ENCODE measurements at regions not wholly inside any gene's neighbourhood (a gene's known extent, or its start where the extent isn't known, plus 50 kb on each side); places are given as distances from the start of the nearest gene placed in this dataset.
"Not testable (repeated sequence)": the region's sequence is repeated elsewhere in the genome, so short reads cannot be mapped to it uniquely, and the experiment has no call there.

DNA sequence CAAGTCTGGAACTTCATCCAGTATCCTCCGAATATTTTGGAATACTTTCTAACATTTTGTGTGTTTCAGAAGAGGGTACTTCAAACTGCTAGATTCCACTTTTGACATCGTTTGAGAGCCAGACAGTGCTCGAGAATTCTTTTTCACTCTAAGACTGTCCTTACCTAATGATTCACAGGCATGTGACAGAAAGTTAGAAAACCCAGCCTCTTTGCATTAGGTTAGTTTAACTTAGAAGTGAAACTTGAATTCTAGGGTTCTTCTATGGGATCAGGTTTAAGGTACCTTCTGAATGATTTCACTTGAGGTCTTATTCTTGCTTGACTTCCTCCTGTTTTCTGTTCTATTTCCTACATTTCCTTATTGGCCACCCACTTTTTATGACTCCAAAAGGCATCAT, 431.8 kb downstream of the SLC6A15 start:
- no peak for DNase-seq

DNA sequence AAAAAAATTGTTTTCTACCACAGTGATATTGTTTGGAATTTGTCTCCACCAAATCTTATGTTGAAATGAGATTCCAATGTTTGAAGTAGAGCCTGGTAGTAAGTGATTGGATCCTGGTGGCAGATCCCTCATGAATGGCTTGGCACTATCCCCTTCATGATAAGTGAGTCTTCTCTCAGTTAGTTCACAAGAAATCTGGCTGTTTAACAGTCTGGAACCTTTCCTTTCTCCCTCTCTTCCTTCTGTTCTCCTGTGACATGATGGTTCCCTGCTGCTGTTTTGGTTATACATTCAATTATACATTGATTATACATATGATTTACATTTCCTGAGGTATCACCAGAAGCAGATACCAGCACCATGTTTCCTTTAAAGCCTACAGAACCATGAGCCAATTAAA, 442.2 kb downstream of the SLC6A15 start:
- no peak for DNase-seq

DNA sequence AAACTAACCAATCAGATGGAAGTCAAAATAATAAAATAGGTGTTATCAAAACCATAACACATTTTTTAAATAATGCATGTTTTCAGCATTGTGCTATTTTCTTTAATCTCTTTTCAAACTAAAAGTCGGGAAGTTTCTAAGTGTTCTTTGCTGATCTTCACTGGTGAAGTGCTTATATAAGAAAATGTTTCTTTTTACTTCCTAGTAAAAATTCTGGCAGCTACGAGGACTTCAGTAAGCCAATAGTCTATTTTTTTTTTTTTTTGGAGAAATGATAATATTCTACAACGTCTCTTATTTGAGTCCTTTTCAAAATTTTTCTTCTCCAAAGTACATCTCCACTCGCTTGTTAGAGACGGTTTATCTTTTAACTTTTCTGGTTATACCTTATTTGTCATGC, 448.0 kb downstream of the SLC6A15 start:
- no peak for DNase-seq

DNA sequence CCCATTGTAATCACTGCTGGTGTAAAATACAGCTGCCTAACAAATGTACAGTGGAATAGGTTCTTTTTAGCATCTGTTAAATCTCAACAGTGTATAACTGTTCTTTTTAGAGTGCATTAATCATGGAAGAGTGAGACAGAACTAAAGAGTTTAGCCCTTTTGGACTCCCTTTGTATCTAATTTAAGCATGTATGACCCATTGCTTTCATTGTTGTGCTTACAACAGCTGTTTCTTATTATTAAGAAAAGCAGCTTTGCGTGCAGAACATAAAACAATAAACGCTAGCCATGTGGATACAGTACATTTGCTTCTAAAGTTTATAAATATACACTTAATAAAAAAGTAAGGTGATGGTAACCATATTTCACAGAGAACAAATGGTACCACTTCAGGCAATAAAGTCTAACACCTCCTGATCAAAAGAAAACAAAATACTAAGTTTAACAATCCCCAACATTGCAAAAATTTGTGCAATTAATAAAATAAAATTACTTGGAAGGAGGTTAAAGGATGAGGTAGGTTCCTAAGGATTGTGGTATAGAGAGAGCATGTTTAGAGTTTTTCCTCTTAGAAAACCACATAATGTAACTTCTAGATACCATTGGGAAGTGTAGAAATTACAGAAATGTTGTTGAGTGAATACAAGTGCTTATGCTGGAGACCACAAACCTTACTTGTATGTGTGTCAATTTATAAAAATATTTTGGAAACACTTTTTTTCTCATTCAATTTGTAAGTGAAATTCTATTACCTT, 448.7 kb downstream of the SLC6A15 start:
- no peak for DNase-seq

DNA sequence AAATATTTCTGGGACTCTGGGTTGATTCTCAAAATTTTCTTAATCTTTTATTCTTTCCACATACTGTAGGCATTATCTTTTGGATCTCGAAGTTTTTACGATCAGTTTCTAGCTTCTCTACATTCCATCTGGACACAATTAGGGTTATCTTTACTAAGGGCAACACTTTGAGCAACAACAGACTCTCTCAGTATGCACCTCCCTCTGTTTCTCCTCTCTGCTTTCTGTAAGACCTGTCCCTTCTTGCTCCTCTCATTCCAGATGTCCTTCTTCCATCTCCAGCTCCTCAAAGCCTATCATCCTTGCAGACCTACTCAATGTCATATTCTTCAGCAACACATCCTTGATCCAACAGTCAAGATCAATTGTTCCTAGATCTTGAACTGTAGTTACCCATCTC, 457.0 kb downstream of the SLC6A15 start:
- no peak for DNase-seq

DNA sequence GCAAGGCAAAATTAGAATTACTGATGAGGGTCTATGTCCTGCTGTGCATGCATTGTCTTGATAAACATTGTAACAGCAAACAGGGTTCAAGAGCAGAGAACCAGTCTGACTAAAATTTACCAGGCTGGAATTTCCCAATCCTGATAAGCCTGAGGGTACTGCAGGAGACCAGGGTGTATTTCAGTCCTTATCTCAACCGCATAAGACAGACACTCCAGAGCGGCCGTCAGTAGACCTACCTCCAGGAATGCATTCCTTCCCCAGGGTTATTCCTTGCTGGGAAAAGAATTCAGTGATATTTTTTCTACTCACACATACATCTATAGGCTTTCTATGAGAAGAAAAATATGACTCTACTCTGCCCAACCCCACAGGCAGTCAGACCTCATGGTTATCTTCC, 466.1 kb downstream of the SLC6A15 start:
- DNase-seq: not testable (repeated sequence)

DNA sequence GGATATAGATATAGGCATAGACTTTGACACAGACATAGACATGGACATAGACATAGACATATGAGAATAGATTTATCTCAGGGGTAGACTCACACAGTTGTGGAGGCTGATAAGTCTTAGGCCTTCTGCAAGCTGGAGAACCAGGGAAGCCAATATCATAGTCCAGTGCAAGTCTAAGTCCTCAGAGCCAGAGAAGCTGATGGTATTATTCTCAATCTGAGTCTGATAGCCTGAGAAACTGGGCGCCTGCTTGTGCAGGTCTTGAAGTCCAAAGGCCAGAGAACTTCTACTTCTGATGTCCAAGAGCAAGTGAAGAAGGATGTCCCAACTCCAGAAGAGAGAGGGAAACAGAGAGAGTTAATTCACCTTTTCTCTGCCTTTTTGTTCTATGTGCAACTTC, 476.5 kb downstream of the SLC6A15 start:
- DNase-seq: no peak

DNA sequence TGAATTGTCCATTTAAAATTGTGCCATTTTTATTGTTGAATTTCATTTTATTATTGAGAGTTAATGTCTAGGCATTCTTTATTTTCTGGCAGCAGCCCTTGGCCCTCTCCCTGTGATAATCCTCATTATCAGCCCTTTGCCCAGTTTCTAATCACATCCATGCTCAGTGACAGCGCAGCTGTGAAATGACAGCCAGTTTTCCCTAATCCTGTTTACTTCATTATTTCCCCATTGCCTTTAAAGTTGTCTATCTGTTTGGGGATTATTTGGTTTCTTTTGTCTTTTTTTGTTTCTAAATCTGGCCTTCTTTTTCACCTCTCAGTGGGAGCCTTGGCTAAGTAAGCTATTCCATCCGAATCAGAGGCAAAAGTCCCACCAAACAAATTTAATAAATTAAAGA, 476.9 kb downstream of the SLC6A15 start:
- no peak for DNase-seq

DNA sequence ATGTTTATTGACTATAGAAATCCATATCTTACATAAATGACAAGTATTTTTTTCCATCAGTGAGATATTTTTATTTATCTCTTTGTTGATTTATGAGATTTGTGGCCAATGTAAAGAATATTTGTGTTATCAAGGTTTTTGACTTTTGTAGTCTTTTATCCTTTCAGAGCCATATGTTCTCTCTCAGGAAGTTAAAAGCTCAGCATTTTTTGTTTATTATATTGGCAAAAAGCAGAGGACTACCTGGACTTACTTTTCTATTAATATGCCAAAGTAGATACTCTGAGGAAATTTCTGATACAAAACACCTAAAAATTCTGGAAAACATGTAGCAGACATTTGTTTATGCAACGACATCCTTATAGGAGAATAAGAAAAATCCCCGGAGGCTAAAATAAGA, 490.3 kb downstream of the SLC6A15 start:
- DNase-seq: no peak

DNA sequence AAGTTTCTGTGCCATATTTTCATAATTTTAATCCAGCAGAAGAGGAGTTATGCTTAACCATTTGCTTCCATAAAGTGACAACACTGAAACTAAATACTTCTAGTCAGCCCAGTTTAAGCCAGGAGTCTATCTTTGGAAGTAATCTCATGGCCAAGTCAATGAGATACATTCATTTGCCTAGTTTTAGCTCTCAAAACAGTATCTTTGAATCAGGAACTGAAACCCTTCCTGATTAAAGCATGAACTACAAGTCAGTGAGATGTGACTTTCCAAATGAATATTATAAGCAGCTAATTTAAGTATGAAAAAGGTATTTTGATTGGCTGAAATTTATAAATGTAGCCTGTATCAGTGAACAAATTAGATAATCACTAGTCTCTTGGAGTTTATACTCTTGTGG, 491.5 kb downstream of the SLC6A15 start:
- no peak for DNase-seq

DNA sequence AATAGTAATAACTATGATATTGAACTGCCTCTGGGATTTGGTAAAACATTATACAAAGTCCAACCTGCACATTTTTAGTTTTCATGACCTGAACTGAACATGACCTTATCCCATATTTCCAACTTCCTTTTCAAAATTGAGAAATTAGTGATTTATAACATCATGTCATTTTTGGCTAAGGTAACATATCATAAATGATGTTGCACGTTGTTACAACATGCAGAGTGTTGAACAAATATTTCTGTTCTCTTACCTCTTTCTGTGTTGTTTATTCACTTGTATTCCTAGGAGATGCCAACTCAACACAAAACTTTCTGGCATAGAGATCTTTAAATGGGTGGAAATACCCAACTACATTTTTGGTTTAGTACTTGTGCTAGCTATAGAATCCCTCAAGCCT, 496.0 kb downstream of the SLC6A15 start:
- DNase-seq: no peak

DNA sequence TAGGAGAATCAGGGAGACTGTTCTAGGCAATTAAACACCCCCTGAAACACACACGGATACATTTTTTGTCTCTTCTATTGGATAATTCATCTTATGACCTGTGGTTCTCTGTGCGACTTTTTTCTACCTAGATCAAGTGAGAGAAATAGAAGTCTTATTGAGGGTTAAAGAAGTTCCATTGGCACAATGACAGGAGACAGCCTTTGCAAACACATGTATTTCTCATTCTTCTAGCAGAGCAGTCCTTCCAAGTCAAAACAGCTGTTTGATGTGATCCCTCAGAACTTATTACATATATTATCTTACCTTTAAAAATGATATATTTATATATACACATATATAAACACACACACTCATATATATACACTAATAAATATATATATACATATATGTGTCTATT, 496.7 kb downstream of the SLC6A15 start:
- DNase-seq: no peak

DNA sequence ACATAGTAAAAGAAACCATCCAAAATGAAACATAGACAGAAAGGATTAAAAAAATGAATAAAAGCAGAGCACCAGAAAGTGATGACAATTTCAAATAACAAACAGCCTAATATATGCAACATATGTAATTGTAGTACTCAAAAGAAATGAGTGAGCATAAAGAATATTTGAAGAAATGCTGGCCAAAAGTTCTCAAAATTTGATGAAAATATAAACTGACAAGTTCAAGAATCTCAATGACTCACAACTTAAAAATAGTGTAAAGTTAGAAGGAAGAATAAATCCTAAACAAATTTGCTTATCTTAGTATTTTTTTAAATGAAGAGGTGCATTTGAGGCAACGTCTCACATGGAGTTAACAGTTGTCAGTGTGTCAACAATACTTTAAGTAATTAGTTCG, 498.9 kb downstream of the SLC6A15 start:
- DNase-seq: no peak

DNA sequence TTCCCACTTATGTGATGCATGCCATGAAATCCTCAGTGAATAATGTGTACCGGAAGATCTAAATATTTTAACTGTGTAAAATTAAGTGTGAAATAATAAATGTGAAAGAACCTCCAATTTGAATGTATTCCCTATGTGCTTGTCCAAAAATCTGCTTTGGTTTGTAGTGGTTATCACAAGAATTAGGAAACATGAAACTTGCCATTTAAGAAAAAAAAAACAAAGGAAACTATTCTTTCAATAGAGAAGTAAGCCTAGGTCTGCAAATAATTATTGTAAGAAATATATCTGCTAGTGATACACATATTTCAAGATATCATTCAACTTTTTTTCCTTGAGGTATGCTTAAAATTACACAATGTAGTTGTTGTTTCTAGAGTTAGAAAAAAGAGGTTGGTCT, 500.4 kb downstream of the SLC6A15 start:
- DNase-seq: no peak

DNA sequence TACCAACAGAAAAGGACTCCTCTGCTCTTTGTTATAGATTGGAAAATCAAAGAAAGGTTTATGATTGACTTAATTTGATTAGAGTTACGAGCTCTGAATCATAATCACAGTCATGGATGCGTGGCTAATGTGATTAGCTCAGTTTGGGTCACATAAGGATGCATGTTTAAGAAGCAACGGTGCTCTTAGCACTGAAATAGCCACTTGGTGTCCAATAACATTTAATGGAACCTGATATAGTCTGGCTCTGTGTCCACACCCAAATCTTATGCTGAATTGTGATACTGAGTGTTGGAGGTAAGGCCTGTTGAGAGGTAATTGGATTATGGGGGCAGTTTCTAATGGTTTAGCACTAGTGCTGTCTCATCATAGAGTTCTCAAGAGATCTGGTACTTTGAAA, 501.6 kb downstream of the SLC6A15 start:
- no peak for DNase-seq

DNA sequence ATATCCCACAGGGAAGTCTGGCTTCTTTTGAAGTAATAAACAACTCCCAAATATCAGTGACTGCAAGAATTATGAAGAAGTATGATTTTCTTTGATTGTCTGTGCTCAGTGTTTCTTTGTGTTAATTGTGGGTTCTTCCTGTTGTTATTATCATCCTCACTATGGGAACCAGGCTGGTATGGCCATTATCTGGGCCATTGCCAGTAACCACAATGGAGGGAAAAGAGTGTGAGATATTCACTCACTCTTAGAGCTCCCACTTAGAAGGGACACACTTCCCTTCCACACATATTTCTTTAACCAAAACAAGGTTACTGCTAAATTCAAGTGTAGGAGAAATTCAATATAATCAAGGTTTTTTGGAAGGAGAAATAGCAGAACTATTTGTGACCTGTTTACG, 503.7 kb downstream of the SLC6A15 start:
- DNase-seq: no peak

DNA sequence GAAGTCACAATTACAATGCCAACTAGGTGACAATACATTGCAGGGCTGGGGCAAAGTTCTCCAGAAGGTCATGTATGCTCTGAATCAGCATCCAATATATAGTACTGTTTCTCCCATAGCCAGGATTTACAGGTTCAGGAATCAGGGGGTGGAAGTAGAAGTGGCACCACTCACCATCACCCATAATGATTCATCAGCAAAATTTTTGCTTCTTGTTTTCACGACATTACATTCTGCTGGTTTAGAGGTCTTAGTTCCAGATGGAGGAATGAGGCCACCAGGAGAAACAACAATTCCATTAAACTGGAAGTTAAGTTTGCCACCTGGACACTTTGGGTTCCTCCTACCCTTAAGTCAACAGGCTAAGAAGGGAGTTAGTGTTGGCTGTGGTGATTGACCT, 505.9 kb downstream of the SLC6A15 start:
- DNase-seq: not testable (repeated sequence)

DNA sequence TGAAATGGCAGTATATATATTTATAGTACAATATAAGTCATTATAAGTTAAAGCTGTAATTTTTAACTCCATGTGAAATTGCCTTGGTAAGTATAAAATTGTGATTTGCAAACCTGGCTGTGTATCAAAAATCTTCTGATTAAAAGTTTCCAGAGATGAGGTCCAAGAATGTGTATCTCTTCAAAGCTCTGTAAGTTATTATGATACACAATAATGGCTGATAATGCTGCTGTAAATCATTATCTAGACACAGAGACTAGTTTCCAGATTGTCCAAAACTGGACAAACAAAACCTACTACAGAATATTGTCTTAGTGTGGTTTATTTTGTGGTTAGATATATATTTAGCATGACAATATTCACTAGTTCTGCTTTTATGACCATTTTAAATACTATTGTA, 514.8 kb downstream of the SLC6A15 start:
- no peak for DNase-seq

DNA sequence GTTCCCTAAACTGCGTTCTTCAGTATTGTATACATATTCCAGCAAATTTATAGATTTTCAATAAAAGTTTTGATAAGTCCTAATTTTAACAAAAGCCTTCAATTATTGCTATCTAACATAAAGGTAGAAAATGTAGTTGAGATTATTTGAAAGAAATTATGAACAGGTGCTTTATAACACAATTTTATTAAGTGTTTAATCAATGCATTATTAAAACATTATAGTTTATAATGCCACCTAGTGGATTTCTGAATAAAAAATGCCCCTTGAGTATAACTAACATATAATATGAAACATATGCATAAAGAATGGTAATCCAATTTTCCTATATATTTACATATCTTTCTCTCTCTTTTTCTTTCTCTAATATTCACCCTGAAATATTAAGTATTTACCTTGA, 515.3 kb downstream of the SLC6A15 start:
- no peak for DNase-seq

DNA sequence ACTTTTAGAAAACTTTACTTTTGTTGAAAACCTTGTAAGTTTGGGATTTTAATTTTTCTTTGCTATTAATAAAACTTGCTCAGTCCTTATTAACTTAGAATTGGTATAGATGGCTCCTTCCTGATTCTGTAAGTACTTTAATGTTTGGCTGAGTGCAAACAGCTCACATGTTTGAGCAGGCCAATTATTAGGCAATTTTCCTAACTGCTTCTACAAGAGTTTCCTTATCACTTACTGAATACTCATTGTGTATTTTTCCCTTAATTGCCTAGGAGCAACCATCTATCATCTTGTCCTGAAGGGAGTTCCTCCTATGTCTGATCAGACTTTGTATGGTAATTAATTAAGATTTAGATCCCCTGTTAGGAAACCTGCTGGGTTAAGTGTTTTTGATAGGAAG, 521.4 kb downstream of the SLC6A15 start:
- not testable (repeated sequence) for DNase-seq

DNA sequence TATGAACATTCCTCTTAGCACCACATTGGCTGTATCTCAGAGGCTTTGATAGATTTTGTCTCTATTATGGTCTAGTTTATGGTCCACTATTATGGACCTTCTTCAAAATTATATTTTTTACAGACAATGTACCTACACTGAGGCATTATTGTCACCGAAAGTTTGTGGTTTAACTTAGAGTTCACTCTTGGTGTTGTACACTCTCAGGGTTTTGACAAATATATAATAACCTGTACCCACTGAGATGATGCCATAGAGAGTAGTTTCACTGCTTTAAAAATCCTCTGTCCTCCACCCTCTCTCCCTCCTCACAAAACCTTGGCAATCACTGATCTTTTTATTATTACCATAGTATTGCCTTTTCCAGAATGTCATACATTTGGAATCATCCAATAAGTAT, 528.2 kb downstream of the SLC6A15 start:
- no peak for DNase-seq

DNA sequence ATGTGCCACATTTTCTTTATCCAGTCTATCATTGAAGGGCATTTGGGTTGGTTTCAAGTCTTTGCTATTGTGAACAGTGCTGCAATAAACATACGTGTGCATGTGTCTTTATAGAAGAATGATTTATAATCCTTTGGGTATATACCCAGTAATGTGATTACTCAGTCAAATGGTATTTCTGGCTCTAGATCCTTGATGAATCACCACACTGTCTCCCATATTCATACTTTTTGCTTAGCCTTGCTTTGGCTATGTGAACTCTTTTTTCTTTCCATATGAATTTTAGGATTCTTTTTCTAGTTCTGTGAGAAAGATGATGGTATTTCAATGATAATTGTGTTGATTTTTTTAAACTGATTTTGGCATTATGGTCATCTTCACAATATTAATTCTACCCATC, 530.1 kb downstream of the SLC6A15 start:
- DNase-seq: not testable (repeated sequence)

DNA sequence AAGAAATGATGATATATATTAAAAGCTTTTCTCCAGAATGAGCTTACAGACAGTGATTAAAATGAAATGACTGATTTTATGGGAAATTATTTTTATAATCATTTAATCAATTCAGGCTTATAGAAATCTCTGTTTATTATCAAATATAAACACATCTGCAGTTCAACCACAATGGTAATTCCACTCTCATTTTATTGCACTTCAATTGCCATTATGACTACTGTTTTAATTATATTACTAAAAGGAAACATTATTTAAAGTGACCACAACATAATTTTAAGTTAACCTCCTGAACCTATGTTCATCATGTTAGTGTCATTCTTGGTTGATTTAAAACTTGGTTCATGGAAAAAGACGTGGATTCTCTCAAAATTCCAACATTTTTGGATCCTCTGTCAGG, 536.3 kb downstream of the SLC6A15 start:
- no peak for DNase-seq

DNA sequence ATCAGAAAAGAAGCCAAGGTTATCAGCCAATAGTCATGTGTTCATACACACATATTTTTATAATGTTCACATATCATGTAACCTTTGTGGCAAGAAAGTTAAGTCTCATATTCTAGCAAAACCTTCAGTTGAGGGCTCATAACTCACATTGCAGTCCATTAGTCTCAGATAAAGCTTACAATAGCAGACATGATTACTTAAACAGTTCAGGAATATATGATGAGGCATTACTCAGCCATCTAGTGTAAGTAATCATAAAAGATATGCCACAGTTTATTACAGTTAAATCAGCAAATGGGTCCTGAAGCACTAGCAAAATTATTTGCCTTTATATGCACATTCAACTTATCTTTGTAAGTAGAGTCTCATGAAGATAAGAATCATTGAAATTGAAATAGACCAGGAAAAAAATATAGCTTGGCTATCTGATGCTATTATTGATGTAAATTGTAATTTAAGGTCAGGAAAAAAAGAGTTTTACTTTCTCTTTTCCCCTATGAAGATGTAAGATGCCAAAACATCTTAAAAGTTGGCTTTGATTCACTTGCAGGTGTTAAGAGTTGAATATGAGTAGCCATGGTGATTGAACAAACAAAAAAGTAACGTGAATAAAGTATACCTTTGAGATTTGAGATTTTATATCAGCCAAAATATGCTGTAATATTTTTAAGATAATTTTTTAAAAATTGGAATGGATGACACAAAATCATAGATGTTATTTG, 537.0 kb downstream of the SLC6A15 start:
- DNase-seq: no peak

DNA sequence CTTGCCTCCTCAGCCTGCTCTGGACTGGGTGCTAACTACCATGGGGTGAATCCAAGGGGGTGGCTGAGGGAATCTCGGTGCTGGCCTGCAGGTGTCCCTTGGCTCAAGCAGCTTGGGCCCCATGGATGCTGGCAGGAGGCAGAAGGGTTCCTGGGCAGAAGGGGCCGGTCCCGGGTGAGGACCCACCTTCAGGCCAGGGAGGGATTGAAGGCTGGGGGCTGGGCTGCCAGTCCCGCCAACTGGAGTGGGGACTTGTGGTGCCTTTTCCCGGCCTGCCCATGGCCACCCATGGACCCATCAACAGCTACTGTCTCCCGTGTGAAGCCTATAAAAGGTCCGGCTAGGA, 550.1 kb downstream of the SLC6A15 start:
- no peak for DNase-seq
